GM19238 (cell line): ENCODE measurements at regions not wholly inside any gene's neighbourhood (a gene's known extent, or its start where the extent isn't known, plus 50 kb on each side); places are given as distances from the start of the nearest gene placed in this dataset.

Experiments
- DNase-seq: peaks from one replicate; pipeline ENCODE4 v3.0.0; 2011; ENCODE audit warnings: low spot score; ENCODE audit not compliant: insufficient read length

DNA sequence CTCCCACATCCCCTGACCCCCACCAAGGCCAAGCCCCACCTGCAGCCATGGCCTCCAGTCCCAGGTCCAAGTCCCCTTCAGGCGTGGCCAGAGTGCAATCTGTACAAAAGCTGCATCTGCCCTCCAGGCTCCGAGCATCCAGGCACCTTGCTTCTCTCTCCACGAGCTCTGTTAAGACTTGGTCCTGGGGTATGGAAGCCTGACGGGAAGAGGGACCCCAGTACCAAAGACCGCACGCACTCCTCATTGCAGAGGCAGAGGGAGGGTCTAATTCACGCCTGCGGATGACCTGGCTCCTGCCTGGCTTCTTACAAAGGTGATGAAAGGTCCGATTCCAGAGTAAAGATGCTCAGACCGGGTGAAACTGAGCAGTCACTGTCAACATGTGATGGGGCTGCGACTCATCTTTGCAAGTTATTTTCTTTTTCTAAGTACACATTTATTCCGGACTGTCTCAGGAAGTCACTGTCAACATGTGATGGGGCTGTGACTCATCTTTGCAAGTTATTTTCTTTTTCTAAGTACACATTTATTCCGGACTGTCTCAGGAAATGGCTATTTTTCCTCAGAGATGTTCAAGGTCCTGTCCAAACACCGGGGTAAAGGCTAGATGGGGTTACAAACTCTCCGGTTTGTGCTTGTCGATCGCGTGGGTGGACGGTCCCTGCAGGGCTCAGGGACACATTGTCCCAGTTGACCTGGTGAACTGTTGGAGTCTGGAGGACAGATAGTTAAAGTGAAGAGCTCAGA is 252.0 kb upstream of the IRX4 start:
- DNase-seq = no peak

- no peak for DNase-seq
Observed at GRCh38 chr5:2133936-2134335, 251.2 kb upstream of the IRX4 start.

GRCh38 chr5:2133080-2133479 is 250.4 kb upstream of the IRX4 start:
- no peak for DNase-seq

- no peak for DNase-seq
Observed at GRCh38 chr5:2132497-2132847, 249.7 kb upstream of the IRX4 start.

DNA sequence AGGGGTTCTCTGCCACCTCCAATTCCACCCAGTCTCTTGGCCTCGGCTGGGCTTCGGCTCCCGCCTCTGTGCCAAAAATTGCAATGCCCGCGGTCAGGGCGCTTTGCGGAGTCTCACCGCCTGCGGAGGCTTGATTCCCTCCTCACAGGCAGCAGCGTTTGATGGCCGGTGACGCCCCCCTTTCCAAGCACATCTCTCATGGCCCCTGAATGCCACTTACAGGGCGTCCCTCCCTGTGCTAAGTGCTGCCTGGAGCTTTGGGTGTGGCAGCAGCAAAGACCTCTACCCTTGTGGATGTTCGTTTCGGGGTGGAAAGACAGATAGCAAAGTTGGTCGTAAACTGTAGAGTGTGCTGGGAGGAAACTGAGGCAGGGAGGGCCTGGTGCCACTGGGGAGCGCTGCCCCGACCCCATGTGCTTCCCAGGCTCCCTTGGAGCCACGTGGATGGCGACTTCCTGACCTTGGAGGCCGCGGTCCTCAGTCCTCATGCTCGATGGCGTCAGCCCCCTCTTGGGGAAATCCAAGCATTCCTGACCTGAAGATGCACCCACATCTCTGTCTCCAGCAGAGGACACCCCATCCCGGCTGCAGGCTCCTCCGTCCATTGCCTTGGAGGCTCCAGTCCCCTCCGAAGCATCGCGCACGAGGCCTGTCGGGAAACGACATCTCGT is 249.2 kb upstream of the IRX4 start:
- DNase-seq = no peak

- no peak for DNase-seq
Observed at GRCh38 chr5:2131196-2131595, 248.5 kb upstream of the IRX4 start.

DNA sequence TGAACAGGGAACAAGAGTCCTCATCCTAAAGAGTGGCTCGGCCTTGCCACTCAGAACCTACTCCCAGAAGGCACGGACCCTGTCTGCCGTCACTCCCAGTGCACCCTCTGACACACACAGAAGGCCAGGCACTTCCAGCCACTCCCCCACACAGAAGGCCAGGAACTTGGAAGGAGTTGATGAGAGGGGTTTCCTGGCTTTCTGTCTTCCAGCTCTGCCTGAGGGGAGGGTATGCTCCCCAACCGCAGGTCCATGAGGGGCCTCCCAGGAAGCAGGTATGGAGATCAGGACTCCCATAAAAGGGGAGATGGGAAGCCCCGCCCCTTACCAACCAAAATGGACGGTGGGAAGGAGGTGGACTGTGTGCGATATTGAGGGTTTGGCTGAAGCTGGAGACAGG is 247.6 kb upstream of the IRX4 start:
- no peak for DNase-seq

GRCh38 chr5:2129568-2130272 is 247.0 kb upstream of the IRX4 start:
- DNase-seq = no peak

- no peak for DNase-seq
Observed at GRCh38 chr5:2128686-2129355, 246.1 kb upstream of the IRX4 start.

DNA sequence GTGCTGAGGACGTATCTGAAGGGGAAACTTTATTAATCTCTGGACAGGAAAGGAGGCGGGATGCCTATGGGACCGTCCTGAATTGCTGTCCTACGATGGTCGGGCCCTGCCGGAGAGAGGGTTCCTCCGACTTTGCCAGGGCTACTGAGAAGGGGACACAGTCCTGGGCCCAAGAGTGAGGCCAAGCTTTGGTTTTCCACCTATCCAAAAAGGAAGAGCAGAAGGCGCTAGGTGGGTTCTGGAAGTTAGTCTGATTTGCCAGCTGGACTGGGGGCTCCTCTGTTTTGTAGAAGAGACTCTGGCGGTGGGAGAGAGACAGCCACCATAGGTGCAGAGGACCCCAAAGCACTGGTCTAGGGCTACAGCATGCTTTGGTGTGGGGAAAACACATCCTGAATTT is 243.8 kb upstream of the IRX4 start:
- no peak for DNase-seq

DNA sequence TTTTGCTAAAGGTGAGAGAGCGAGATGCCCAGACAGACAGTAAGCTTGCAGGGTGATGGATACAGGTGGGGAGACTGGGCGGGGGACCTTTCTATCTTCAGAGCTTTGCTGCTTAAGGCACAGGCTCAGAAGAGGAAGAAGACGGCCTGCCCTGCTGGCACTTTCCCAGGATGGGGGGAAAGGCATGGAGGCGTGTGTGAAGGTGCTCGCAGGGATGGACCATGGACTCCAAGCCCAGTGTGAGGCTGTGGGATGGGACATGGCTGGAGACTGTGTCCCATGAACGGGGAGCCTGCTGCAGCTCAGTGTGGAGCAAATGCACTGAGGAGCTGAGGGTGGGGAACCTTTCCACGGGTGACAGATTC is 243.2 kb upstream of the IRX4 start:
- no peak for DNase-seq

DNA sequence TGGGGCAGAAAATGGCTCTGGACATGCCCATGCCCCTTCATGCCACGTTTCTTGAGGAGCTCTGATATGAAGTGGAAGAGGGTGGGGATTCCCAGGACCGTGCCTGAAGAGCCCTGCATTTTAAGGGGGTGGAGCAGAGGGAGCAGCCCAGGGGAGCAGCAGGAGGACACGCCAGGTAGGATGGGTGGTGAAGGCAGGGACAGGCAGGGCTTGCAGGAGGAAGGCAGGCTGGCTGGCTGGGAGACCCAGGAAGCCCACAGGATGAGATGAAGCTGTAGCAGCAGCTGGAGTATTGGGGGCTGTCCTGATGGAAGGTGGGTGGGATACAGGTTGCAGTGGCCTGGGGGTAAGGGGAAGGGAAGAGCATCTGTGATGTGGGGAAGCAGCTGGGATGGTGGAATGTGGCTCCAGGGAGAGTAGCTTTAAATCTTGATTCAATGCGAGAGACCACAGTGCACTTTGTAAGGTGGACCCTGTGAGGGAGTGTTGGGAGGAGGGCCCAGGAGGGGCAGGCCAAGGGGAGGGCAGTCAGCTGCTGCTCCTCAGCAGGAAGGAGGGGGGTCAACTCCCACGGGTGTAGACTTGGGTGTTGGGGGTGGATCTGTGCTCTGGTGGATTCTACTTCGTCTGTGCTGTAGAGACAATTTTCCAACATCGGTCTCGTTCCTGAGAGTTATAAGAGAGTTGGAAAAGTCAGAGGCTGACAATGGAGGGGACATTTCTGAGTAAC is 242.6 kb upstream of the IRX4 start:
- no peak for DNase-seq

DNA sequence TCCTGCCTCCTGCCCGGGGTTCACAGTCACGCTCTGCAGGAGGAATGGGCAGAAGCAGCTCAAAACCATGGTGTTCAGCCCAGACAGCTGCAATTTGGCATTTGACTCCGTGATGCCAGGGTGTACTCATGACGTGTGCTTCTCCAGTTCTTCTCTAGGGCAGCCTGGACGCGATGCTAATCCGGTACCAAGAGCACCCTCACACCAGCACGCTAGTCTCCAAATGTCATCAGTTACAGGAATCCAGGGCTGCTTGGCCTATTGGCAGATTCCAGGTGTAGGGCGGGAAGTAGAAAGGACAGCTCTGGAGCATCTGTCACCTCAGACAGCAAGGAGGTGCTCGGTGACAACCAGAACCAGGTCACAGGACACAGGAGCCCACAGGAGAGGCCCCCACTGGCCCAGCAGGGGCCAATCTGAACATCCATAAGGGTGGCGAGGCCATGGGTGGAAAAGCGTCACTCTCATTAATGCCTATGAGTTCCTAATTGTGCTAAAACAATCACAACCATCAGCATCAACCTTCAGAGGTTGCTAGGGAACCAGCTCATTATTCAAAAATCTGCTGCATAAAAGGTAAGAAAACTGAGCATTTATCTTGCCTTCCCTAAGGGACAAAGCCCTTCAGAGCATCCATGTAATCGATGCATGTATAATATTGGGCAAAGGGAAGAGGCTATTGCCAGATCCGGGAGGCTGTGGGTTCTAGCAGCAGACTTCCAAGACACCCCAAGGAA is 241.9 kb upstream of the IRX4 start:
- no peak for DNase-seq

DNA sequence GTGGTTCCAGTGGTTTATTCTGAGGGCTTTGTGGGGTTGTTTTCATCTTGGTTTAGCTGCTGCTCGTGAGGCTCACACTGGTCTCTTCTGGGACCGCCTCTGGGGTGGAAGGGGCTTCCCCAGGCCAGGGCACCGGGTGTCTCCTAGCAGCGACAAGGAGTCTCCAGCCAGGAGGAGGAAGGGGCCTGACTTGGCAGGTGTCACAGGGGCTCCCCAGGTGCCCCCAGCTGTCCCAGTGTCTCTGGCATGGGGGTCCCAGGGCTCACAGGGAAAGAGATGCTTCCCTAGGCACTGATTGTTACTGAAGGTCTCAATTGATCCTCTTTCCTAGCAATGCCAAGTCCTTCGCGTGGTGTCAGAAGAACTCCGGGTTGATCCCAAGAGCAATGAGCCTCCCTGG is 241.1 kb upstream of the IRX4 start:
- no peak for DNase-seq

- no peak for DNase-seq
Observed at GRCh38 chr5:2120361-2120760, 237.6 kb upstream of the IRX4 start.

DNA sequence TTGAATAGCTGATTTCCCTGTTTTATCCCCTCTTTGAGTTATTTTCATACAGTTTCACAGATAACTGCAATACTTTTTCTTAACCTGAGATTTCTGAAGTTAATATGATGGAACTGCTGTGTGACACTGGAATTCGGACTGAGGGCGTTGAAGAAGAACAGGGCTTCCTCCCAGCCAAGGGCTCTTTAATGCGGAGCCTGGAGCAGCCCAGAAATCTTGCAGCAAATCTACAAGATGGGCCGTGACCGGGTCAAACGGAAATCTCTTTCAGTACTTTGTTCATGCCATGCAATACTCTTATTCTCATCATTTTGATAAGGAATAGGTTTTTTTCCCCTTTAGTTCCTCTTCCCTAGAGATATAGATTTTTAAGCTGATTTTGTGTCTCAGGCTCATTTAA is 236.8 kb upstream of the IRX4 start:
- DNase-seq = no peak

- DNase-seq = no peak
Observed at GRCh38 chr5:2113348-2114131, 230.8 kb upstream of the IRX4 start.

DNA sequence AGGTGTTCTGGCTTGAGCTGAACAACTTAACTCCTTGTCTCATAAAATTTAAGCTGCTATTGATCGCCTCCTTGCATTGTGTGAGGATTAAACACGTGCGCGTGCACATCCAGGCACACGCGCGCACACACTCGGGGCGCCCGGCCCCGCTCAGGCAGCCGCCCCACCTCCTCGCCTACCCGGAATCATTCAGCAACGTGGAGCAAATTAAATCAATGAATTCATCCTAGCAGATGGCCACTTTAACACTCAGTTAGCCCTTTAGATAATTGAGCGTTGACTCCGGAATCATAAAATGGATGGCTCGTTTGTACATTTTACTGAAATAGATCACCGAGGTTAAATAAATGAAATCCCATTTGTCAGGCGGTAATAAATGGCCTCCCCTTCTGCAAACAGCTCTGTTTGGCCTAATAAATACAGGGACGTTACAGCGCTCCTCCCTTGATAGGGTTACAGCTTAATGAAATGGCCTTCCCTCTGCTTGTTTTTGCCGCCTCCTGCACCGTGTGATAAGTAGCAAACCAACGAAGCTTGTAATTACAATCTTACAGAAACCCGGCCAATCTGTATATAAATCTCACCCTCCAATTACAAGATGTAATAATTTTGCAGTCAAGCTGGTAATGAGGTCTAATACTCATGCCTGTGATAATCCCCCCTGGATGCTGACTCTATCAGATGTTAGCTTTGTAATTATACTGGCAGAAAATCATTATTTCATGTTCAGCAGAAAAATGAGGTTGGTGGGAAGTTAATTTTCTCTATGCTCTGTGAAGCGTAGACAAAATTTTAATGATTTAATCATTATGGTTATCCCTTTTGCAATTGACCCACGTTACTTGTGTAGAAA is 229.7 kb upstream of the IRX4 start:
- DNase-seq = no peak

- no peak for DNase-seq
Observed at GRCh38 chr5:2111569-2112105, 228.9 kb upstream of the IRX4 start.
